DND-41 (cell line): ENCODE measurements at regions not wholly inside any gene's neighbourhood (a gene's known extent, or its start where the extent isn't known, plus 50 kb on each side); places are given as distances from the start of the nearest gene placed in this dataset.

Experiments used
- ATAC-seq: fragments of 200-7000 bp; cut with Tn5 transposase; 3 replicates; pipeline ENCODE4 v1.9.1; 2021; ENCODE audit warnings: low read depth; ENCODE audit not compliant: insufficient read depth
- DNase-seq: peaks from one replicate; pipeline ENCODE4 v3.0.0-alpha.2; 2020
- H2AFZ ChIP-seq: 2 replicates; pipeline ENCODE4 v1.6.0; 2012; ENCODE audit warnings: low read depth, low read length
- H3K27ac ChIP-seq: 2 replicates; pipeline ENCODE4 v1.5.1; 2012; ENCODE audit warnings: low read length, inconsistent platforms
- H3K27me3 ChIP-seq: fragments of 200-600 bp; sonication (generic); 2 replicates; pipeline ENCODE4 v1.6.0; 2012; ENCODE audit warnings: low read length, mild to moderate bottlenecking, inconsistent platforms; ENCODE audit not compliant: insufficient read depth, poor library complexity
- H3K36me3 ChIP-seq: 2 replicates; pipeline ENCODE4 v1.5.1; 2012; ENCODE audit warnings: low read length, inconsistent platforms; ENCODE audit not compliant: insufficient read depth
- H3K4me1 ChIP-seq: 2 replicates; pipeline ENCODE4 v1.5.1; 2012; ENCODE audit warnings: mild to moderate bottlenecking, low read length; ENCODE audit not compliant: insufficient read depth
- H3K4me2 ChIP-seq: 2 replicates; pipeline ENCODE4 v1.6.0; 2012; ENCODE audit warnings: mild to moderate bottlenecking, moderate library complexity, low read length, inconsistent platforms; ENCODE audit not compliant: insufficient read depth
- H3K4me3 ChIP-seq, 2 experiments: fragments of 200-600 bp in 1 of 2; shearing (Covaris generic) in 1 of 2; 2 replicates each; pipeline ENCODE4 v1.5.1; 2012 to 2016; ENCODE audit warnings: inconsistent platforms in 2 of 2, low read length in 2 of 2, mild to moderate bottlenecking in 2 of 2, low read depth in 1 of 2, moderate library complexity in 1 of 2
- H3K79me2 ChIP-seq: 2 replicates; pipeline ENCODE4 v1.6.0; 2012; ENCODE audit warnings: low read length, inconsistent platforms; ENCODE audit not compliant: insufficient read depth
- H3K9ac ChIP-seq: 2 replicates; pipeline ENCODE4 v1.6.0; 2012; ENCODE audit warnings: low read depth, mild to moderate bottlenecking, inconsistent platforms, low read length, moderate library complexity
- H3K9me3 ChIP-seq: 2 replicates; pipeline ENCODE4 v1.5.1; 2012; ENCODE audit warnings: low read length, moderate library complexity, mild to moderate bottlenecking, inconsistent platforms; ENCODE audit not compliant: insufficient read depth, severe bottlenecking
- H4K20me1 ChIP-seq: 2 replicates; pipeline ENCODE4 v1.6.0; 2012; ENCODE audit warnings: low read length; ENCODE audit not compliant: insufficient read depth
- CTCF ChIP-seq: IDR thresholded peaks from 2 replicates; pipeline ENCODE4 v1.5.1; 2012; ENCODE audit warnings: borderline replicate concordance, low read length, moderate library complexity, mild to moderate bottlenecking; ENCODE audit not compliant: poor library complexity, severe bottlenecking; ENCODE audit errors: extremely low read depth
- EZH2 ChIP-seq: IDR thresholded peaks from 3 replicates; pipeline ENCODE4 v1.6.1; 2012; ENCODE audit warnings: borderline replicate concordance, low read depth, mild to moderate bottlenecking, moderate library complexity, low read length, inconsistent platforms; ENCODE audit not compliant: severe bottlenecking

DNA sequence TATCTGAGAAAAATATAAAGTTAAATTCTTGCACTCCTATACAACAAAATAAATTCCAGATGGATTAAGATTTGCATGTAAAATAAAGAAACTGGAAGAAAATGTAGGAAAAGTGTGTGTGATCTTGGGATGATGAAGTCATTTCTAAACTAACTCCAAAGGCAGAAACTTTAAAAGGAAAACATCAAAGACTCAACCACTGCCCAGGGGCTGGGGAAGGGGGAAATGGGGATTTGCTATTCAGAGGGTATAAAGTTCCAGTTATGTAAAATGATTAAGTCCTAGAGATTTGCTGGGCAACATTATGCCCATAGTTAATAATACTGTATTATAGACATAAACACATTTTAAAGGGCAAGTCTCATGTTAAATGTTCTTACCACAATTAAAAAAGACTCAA, 254.5 kb downstream of the DEPDC1B start:
- no peak overlapping the region for H3K9ac ChIP-seq
- ATAC-seq (no peak), DNase-seq (no peak)
- H3K79me2 ChIP-seq: no peaks in the 10 kb centered on the region
- no peaks in the 10 kb centered on the region for H3K36me3 ChIP-seq
- H3K9me3 ChIP-seq: no peaks in the 10 kb centered on the region
- no peak overlapping the region for H3K4me2 ChIP-seq
- no peaks in the 10 kb centered on the region for H4K20me1 ChIP-seq
- H3K4me1 ChIP-seq: no peaks in the 10 kb centered on the region
- no peak overlapping the region for H2AFZ ChIP-seq
- H3K4me3 ChIP-seq: no peak overlapping the region
- no peaks in the 10 kb centered on the region for H3K27me3 ChIP-seq
- TF ChIP-seq EZH2 (no peak), CTCF (no peak)
- no peak overlapping the region for H3K27ac ChIP-seq

DNA sequence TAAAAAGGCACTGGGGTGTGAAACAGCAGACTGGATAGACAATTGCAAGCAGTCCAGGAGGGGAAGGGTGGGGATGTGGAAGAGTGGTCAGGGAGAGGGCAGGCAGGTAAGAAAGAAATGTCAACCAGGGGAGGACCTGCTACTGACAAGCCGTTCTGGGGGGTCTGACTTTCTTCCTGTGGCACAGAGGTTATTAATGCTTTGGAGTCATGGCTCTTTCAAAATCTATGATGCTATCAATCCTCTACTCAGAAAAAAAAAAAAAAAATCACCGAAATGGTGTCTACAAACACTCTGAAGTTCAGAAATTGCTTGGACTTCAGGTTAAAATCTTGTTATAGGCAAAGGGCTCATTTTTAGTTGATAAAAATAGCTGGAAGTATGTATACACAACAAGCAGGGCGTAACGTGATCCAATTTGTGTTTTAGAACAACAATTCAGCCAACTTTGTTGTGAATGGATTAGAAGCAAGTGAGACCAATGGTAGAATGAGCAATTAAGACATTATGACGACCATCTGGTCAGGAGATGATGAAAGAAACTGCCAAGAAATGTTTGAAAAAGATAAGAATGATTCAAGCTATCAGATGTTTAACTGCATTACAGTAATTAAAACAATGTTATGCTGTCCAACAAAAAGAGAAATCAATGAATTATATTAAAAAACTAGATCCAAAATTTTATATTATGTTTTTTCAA, 255.2 kb downstream of the DEPDC1B start:
- Histone ChIP-seq H3K4me3 (no peak overlapping the region), H3K4me2 (no peak overlapping the region), H3K36me3 (no peaks in the 10 kb centered on the region), H3K9ac (no peak overlapping the region), H3K4me1 (no peaks in the 10 kb centered on the region), H4K20me1 (no peaks in the 10 kb centered on the region), H3K79me2 (no peaks in the 10 kb centered on the region), H2AFZ (no peak overlapping the region), H3K27me3 (no peaks in the 10 kb centered on the region), H3K9me3 (no peaks in the 10 kb centered on the region), H3K27ac (no peak overlapping the region)
- ATAC-seq: no peak
- DNase-seq: no peak
- TF ChIP-seq EZH2: no peak

- no peak for ATAC-seq
- no peaks in the 10 kb centered on the region for H3K9me3 ChIP-seq
- H2AFZ ChIP-seq: no peak overlapping the region
- H3K4me1 ChIP-seq: no peaks in the 10 kb centered on the region
- no peak overlapping the region for H3K27ac ChIP-seq
- no peak overlapping the region for H3K9ac ChIP-seq
- H3K4me2 ChIP-seq: no peak overlapping the region
- no peaks in the 10 kb centered on the region for H4K20me1 ChIP-seq
- H3K27me3 ChIP-seq: no peaks in the 10 kb centered on the region
- H3K79me2 ChIP-seq: no peaks in the 10 kb centered on the region
- H3K36me3 ChIP-seq: no peaks in the 10 kb centered on the region
- no peak for DNase-seq
- TF ChIP-seq EZH2: no peak
- TF ChIP-seq CTCF: no peak
- H3K4me3 ChIP-seq: no peak overlapping the region
Measured at GRCh38 chr5:60439552-60439951, 260.4 kb downstream of the DEPDC1B start.

GRCh38 chr5:60437308-60437707, 262.7 kb downstream of the DEPDC1B start:
- Histone ChIP-seq H3K9ac (no peak overlapping the region), H3K79me2 (no peaks in the 10 kb centered on the region), H3K4me3 (no peak overlapping the region), H3K27me3 (no peaks in the 10 kb centered on the region), H3K9me3 (no peaks in the 10 kb centered on the region), H3K36me3 (no peaks in the 10 kb centered on the region), H3K27ac (no peak overlapping the region), H3K4me2 (no peak overlapping the region), H2AFZ (no peak overlapping the region), H3K4me1 (no peaks in the 10 kb centered on the region), H4K20me1 (no peaks in the 10 kb centered on the region)
- no peak for DNase-seq
- no peak for TF ChIP-seq CTCF
- TF ChIP-seq EZH2: no peak
- no peak for ATAC-seq
